ENCODE measurements at regions not wholly inside any gene's neighbourhood (a gene's known extent, or its start where the extent isn't known, plus 50 kb on each side); places are given as distances from the start of the nearest gene placed in this dataset.
"Not testable (repeated sequence)": the region's sequence is repeated elsewhere in the genome, so short reads cannot be mapped to it uniquely, and the experiment has no call there.

DNA sequence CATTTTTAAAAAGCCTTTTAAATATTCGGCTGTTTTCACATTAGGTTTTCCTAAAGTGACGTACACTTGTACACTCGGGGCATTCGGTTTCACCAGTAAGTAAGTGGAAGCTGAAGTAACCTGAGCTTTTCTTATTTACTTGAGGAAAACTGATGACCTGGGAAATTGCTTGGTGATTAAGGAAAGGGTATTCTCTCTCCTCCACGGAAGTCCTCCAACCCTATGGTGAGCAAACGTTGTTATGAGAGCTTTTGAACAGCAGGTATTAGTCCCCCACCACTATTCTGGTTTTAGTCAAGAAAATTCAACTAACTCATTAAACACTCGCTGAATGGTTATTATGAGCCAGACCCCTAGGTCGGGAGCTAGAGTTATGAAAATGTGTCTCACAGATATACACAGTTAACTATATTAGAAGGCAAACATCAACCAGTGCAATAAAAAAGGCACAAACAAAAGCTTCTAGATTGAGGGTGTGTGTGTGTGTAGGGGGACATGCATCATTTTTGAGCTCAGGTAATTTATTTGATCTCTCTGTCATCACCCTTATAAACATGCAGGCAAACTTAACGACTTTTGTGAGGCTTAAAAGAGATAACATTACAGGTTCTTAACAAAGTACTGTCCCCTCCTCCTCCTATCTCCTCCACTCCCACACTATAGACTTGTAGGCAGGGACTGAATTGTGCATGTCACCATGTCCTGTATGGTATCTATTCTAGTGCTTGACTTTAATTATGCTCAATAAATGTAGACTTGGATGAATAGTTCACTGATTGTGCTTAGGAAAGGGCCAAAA lies 143.3 kb upstream of the MB21D2 start:
- Histone ChIP-seq H3K9ac (ENCODE audit: low read length) (no peak overlapping the region), H4K8ac (ENCODE audit: low read depth, low read length) (no peak overlapping the region), H3K14ac (ENCODE audit: low read length) (no peak overlapping the region), H2AFZ (ENCODE audit: insufficient read depth, low read length, poor library complexity) (no peak overlapping the region), H3K9me3 (ENCODE audit: insufficient read depth, low read depth, low read length) (no peaks in the 10 kb centered on the region), H4K91ac (ENCODE audit: low read depth, low read length) (no peak overlapping the region), H3K18ac (ENCODE audit: low read length) (no peak overlapping the region), H3K4ac (ENCODE audit: low read depth, low read length) (no peak overlapping the region), H3K27me3 (ENCODE audit: insufficient read depth, low read length) (no peaks in the 10 kb centered on the region), H3K4me1 (ENCODE audit: control insufficient read depth in 1 of 2, insufficient read depth in 2 of 2, low read length in 2 of 2) (no peaks in the 10 kb centered on the region), H3K36me3 (ENCODE audit: control insufficient read depth in 1 of 2, insufficient read depth in 2 of 2, low read length in 2 of 2) (no peaks in the 10 kb centered on the region), H2BK5ac (ENCODE audit: low read depth, low read length, poor library complexity) (no peak overlapping the region), H3K4me2 (ENCODE audit: low read length) (no peak overlapping the region), H2BK120ac (ENCODE audit: insufficient read depth, low read length, poor library complexity) (no peak overlapping the region), H2AK5ac (ENCODE audit: low read length) (no peak overlapping the region), H3K27ac (ENCODE audit: low read depth, low read length) (no peak overlapping the region), H2BK12ac (ENCODE audit: low read length) (no peak overlapping the region), H4K12ac (ENCODE audit: low read depth, low read length) (no peak overlapping the region), H3K79me2 (ENCODE audit: control insufficient read depth, insufficient read depth, low read length, poor library complexity) (no peaks in the 10 kb centered on the region), H3K4me3 (ENCODE audit: low read depth, low read length) (no peak overlapping the region), H3K23ac (ENCODE audit: low read length) (no peak overlapping the region), H3K79me1 (ENCODE audit: low read length) (no peaks in the 10 kb centered on the region)
- no peak for DNase-seq
- WGBS (ENCODE audit: extremely low coverage, insufficient coverage, insufficient read length) = no CpG with 5 or more reads among the region's 9 CpGs

- H3K9ac ChIP-seq (ENCODE audit: low read length) = no peak overlapping the region
- H3K14ac ChIP-seq (ENCODE audit: low read length) = no peak overlapping the region
- H3K4me3 ChIP-seq (ENCODE audit: low read depth, low read length) = no peak overlapping the region
- H4K12ac ChIP-seq (ENCODE audit: low read depth, low read length) = no peak overlapping the region
- no peak overlapping the region for H3K18ac ChIP-seq (ENCODE audit: low read length)
- H3K27ac ChIP-seq (ENCODE audit: low read depth, low read length) = no peak overlapping the region
- no peaks in the 10 kb centered on the region for H3K27me3 ChIP-seq (ENCODE audit: insufficient read depth, low read length)
- no peak overlapping the region for H4K8ac ChIP-seq (ENCODE audit: low read depth, low read length)
- WGBS (ENCODE audit: extremely low coverage, insufficient coverage, insufficient read length) = no CpG with 5 or more reads among the region's 2 CpGs
- no peaks in the 10 kb centered on the region for H3K36me3 ChIP-seq (ENCODE audit: control insufficient read depth in 1 of 2, insufficient read depth in 2 of 2, low read length in 2 of 2)
- H3K4me2 ChIP-seq (ENCODE audit: low read length) = no peak overlapping the region
- no peaks in the 10 kb centered on the region for H3K9me3 ChIP-seq (ENCODE audit: insufficient read depth, low read depth, low read length)
- no peak overlapping the region for H2BK120ac ChIP-seq (ENCODE audit: insufficient read depth, low read length, poor library complexity)
- no peak overlapping the region for H2BK5ac ChIP-seq (ENCODE audit: low read depth, low read length, poor library complexity)
- DNase-seq = no peak
- H2AFZ ChIP-seq (ENCODE audit: insufficient read depth, low read length, poor library complexity) = no peak overlapping the region
- no peak overlapping the region for H4K91ac ChIP-seq (ENCODE audit: low read depth, low read length)
- H3K4me1 ChIP-seq (ENCODE audit: control insufficient read depth in 1 of 2, insufficient read depth in 2 of 2, low read length in 2 of 2) = no peaks in the 10 kb centered on the region
- H2AK5ac ChIP-seq (ENCODE audit: low read length) = no peak overlapping the region
- H2BK12ac ChIP-seq (ENCODE audit: low read length) = no peak overlapping the region
- no peaks in the 10 kb centered on the region for H3K79me2 ChIP-seq (ENCODE audit: control insufficient read depth, insufficient read depth, low read length, poor library complexity)
- H3K23ac ChIP-seq (ENCODE audit: low read length) = no peak overlapping the region
- no peak overlapping the region for H3K4ac ChIP-seq (ENCODE audit: low read depth, low read length)
- no peaks in the 10 kb centered on the region for H3K79me1 ChIP-seq (ENCODE audit: low read length)
These were observed 150.7 kb upstream of the MB21D2 start for GRCh38 chr3:193068365-193068764.

GRCh38 chr3:193069732-193070131 lies 152.1 kb upstream of the MB21D2 start:
- not testable (repeated sequence) for H3K79me1 ChIP-seq (ENCODE audit: low read length); H3K4ac ChIP-seq (ENCODE audit: low read depth, low read length); H3K79me2 ChIP-seq (ENCODE audit: control insufficient read depth, insufficient read depth, low read length, poor library complexity); H3K14ac ChIP-seq (ENCODE audit: low read length); H2BK12ac ChIP-seq (ENCODE audit: low read length); H3K18ac ChIP-seq (ENCODE audit: low read length); H4K91ac ChIP-seq (ENCODE audit: low read depth, low read length); H2BK5ac ChIP-seq (ENCODE audit: low read depth, low read length, poor library complexity); H4K12ac ChIP-seq (ENCODE audit: low read depth, low read length); H4K8ac ChIP-seq (ENCODE audit: low read depth, low read length); H2BK120ac ChIP-seq (ENCODE audit: insufficient read depth, low read length, poor library complexity); H3K4me1 ChIP-seq (ENCODE audit: control insufficient read depth in 1 of 2, insufficient read depth in 2 of 2, low read length in 2 of 2); H3K27me3 ChIP-seq (ENCODE audit: insufficient read depth, low read length); H3K4me3 ChIP-seq (ENCODE audit: low read depth, low read length); H3K9me3 ChIP-seq (ENCODE audit: insufficient read depth, low read depth, low read length); H2AK5ac ChIP-seq (ENCODE audit: low read length); H3K36me3 ChIP-seq (ENCODE audit: control insufficient read depth in 1 of 2, insufficient read depth in 2 of 2, low read length in 2 of 2); H2AFZ ChIP-seq (ENCODE audit: insufficient read depth, low read length, poor library complexity); H3K27ac ChIP-seq (ENCODE audit: low read depth, low read length); H3K9ac ChIP-seq (ENCODE audit: low read length); H3K4me2 ChIP-seq (ENCODE audit: low read length); H3K23ac ChIP-seq (ENCODE audit: low read length); DNase-seq
- WGBS (ENCODE audit: extremely low coverage, insufficient coverage, insufficient read length) = no CpG with 5 or more reads among the region's 3 CpGs

GRCh38 chr3:193078996-193079753 lies 161.5 kb upstream of the MB21D2 start:
- Histone ChIP-seq H3K14ac (ENCODE audit: low read length) (no peak overlapping the region), H4K8ac (ENCODE audit: low read depth, low read length) (no peak overlapping the region), H3K9ac (ENCODE audit: low read length) (no peak overlapping the region), H2AFZ (ENCODE audit: insufficient read depth, low read length, poor library complexity) (no peak overlapping the region), H3K18ac (ENCODE audit: low read length) (no peak overlapping the region), H3K23ac (ENCODE audit: low read length) (no peak overlapping the region), H2BK5ac (ENCODE audit: low read depth, low read length, poor library complexity) (no peak overlapping the region), H3K4ac (ENCODE audit: low read depth, low read length) (no peak overlapping the region), H3K27ac (ENCODE audit: low read depth, low read length) (no peak overlapping the region), H3K27me3 (ENCODE audit: insufficient read depth, low read length) (no peaks in the 10 kb centered on the region), H2AK5ac (ENCODE audit: low read length) (no peak overlapping the region), H2BK120ac (ENCODE audit: insufficient read depth, low read length, poor library complexity) (no peak overlapping the region), H4K91ac (ENCODE audit: low read depth, low read length) (no peak overlapping the region), H3K4me3 (ENCODE audit: low read depth, low read length) (no peak overlapping the region), H3K79me1 (ENCODE audit: low read length) (peaks cover 2% of the 10 kb centered on the region), H2BK12ac (ENCODE audit: low read length) (no peak overlapping the region), H3K4me2 (ENCODE audit: low read length) (no peak overlapping the region), H3K4me1 (ENCODE audit: control insufficient read depth in 1 of 2, insufficient read depth in 2 of 2, low read length in 2 of 2) (peaks cover 0 to 3% of the 10 kb centered on the region in 2 experiments), H3K36me3 (ENCODE audit: control insufficient read depth in 1 of 2, insufficient read depth in 2 of 2, low read length in 2 of 2) (no peaks in the 10 kb centered on the region), H3K9me3 (ENCODE audit: insufficient read depth, low read depth, low read length) (peaks cover 2% of the 10 kb centered on the region), H3K79me2 (ENCODE audit: control insufficient read depth, insufficient read depth, low read length, poor library complexity) (no peaks in the 10 kb centered on the region), H4K12ac (ENCODE audit: low read depth, low read length) (no peak overlapping the region)
- no CpG with 5 or more reads among the region's 4 CpGs for WGBS (ENCODE audit: extremely low coverage, insufficient coverage, insufficient read length)
- no peak for DNase-seq

Data from trophoblast cell (in vitro differentiated cells and primary cell).